ENCODE measurements at regions not wholly inside any gene's neighbourhood (a gene's known extent, or its start where the extent isn't known, plus 50 kb on each side); places are given as distances from the start of the nearest gene placed in this dataset.
"Not testable (repeated sequence)": the region's sequence is repeated elsewhere in the genome, so short reads cannot be mapped to it uniquely, and the experiment has no call there.

DNA sequence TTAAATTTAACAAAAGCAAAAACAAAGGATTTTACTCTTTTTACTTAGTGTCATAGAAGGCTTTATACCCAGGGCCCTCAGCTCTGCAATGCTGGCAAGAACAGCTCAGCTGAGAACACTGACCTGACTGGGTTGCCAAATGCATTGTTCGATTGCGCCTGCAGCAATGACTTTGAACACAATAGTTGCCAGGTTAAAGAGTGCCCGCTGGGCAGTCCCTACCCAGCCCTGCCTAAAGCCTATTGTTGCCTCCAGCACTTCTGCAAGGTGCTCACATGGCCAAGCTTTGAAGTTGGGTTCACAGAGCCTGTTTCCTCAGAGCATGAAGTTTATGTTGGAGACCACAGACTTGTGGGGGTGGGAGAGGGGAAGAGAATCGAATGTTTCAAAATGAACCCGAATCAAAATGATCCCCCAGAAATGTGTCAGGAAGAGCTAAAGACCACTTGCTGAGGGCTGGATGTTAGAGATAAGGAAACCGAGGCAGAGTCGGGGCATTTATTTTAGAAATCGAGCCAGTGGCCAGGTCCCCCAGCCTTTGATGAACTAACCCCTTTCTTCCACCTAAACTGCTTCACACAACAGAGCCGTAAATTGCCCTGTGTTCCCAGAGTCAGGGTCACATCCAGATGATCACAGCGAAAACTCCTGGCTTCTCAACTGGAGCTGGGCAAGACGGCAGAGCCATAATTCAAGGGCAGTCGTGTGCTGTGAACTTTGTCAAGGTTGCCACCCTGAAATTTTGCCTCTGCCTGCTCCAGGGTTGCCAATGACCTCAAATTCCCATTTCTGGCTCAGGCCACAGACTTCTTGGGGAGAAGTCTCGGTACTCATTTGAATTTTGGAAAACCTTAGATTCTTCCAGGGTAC, 55.0 kb downstream of the FOXA2 start:
- no peak for DNase-seq (ENCODE audit: low read depth)

DNA sequence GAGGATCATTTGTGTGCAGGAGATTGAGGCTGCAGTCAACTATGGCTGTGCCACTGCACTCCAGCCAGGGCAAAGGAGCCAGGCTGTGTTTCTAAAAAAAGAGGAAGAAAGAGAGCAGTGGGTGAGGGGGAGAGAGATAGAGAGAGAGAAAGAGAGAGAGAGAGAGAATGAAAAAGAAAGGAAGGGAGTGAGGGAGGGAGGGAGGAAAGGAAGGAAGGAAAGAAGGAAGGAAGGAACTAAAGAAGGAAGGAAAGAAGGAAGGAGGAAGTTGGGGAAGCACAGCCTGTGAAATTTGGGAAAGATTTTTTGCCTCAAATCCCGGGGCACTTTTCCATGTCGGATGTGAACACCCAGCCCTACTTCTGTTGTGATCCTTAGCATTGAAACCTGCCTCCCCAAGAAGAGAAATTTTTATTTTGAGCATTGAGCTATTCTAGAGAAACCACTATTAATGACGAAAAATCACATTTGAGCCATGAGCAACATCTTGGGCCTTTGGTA, 57.8 kb downstream of the FOXA2 start:
- DNase-seq (ENCODE audit: low read depth), result no peak

GRCh38 chr20:22525821-22526220, 58.6 kb downstream of the FOXA2 start:
- no peak for DNase-seq (ENCODE audit: low read depth)

DNA sequence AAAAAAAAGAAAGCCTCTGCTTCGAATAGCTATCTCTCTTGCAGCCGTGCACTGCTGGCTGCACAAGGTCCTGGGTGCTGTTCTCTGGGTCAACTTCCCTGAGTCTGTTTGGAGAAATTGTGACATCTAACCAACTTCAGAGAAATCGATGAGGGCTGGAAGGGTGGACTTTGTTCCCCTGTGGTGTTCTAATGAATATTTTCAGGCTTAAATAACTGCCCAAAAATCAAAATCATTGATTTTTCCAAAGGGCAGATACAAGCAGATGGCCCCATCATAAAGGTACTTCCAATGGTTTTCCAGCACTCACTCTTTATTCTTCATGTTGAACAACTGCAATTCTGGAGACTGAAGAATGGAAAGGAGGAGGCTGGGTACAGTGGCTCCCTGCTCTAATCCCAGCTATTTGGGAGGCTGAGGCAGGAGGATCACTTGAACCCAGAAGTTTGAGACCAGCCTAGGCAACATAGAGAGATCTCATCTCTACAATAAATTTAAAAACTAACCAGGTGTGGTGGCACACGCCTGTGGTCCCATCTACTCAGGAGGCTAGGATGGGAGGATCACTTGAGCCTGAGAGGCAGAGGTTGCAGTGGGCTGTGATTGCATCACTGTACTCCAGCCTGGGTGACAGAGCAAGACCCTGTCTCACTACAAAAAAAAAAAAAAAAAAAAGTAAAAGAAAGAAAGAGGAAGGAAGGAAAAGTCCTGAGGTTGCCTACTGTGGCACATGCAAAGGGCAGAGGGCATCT, 59.1 kb downstream of the FOXA2 start:
- DNase-seq (ENCODE audit: low read depth), result no peak

DNA sequence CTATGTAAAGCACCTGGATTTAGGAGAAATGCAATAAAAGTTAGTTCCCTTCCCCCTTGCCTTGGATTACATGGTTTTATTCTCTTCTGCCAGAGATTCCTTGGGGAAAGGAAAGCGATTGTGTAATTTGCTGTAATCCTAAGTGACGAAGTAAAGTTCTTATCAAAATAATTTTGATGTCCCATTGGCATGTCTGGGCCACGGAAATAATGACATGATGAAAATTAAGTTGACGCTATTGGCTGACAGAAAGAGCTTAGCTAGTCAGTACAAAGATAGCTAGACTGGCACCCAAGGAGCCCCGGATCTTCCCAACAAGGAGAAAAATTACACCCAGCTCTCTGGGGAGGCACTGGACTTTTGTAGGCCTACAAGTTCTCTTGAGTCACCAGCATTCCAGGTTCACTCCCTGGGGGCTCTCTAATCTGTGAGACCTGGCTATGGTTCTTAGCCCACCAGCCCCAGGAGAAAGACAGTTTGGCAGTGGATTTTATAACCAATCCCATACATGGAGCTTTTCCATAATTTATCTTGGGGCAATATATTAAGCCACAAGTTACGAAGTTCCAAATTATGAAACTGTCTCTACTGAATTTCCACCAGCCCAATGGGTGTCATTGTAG, 59.9 kb downstream of the FOXA2 start:
- no peak for DNase-seq (ENCODE audit: low read depth)

DNA sequence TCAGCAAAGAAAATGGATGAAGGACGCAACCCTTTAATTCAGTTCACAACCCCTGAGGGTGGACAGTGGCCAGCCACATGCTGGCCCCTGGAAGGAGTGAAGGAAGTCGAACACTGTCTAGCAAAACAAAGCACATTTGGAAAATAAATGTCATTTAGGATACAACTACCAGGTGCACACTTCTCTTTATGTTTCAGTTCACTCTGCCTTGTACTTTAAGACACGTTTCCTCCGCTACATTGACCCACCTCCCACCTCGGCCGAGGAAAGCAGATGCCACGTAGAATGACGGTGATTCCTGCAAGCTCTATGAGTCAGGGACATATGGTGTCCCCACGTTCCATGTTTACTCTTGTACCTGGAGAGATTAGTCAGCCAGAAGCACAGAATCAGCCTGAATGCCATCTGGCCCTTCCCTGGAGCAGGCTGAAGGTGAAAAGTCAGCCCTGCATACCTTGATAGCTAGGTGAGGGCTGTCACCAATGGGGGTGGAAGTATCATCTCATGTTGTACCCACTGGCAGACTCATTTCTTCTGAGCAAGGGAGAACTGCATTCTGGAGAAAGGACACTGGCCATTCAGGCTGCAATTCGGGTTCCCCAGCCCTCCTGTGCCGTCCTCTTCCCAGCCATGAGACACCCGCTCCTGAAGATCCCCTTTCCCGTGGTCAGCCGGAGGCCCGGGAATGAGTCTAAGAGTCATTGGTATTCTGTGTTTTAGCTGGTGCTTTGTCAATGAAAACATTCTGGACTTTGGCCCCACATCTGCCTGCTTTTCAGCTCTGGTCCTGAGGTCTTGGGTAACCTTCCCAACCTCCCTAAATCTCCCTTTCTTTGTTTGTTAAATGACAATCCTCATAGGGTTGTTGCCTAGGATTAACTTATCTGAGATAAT, 60.6 kb downstream of the FOXA2 start:
- no peak for DNase-seq (ENCODE audit: low read depth)

GRCh38 chr20:22523128-22523498, 61.3 kb downstream of the FOXA2 start:
- no peak for DNase-seq (ENCODE audit: low read depth)

DNA sequence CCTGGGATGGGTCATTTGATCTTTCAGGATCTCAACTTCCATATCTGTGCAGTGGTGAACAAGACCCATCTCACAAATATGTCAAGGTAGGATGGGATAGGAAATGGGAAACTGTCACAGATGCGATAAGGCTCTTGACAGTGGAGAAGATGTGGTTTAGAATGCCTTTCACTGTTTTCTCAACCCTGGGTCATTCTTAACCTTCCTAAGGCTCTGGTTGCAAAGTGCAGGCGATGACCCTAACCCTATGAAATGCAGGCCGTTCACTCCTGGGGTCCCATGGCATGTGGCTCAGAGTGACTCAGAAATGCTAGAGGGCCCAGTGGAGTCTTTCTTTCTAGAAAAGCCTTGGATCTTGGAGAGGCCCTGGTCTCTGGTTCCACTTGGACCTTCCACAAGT, 61.7 kb downstream of the FOXA2 start:
- no peak for DNase-seq (ENCODE audit: low read depth)

- DNase-seq (ENCODE audit: low read depth), result not testable (repeated sequence)
Observed at GRCh38 chr20:22521940-22522339, 62.4 kb downstream of the FOXA2 start.

- no peak for DNase-seq (ENCODE audit: low read depth)
Observed at GRCh38 chr20:22520381-22520780, 64.0 kb downstream of the FOXA2 start.

- no peak for DNase-seq (ENCODE audit: low read depth)
Observed at GRCh38 chr20:22515264-22515663, 69.1 kb downstream of the FOXA2 start.

- no peak for DNase-seq (ENCODE audit: low read depth)
Observed at GRCh38 chr20:22513574-22513973, 70.8 kb downstream of the FOXA2 start.

DNA sequence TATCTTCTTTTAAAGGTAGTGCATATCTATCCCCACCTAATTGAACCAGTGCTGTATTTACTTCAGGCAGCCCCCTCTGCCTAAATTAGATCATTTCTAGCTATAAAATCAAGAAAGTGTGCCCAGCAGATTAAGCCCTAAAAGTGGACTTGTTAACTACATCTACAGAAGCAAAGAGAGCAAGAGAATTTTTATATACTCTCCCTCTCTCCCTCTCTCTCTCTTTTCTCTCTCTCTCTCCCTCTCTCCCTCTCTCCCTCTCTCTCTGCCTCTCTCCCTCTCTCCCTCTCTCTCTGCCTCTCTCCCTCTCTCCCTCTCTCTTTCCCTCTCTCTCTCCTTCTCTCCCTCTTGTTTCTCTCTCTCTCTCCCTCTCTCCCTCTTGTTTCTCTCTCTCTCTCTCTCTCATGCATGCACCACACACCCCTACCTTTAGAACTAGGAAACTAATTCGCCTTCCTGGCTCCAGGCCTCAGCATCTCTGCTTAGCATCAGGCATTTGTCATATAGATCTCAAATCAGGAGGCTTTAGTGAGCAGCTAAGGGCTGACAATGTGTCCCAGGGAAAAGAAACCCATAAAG, 71.4 kb downstream of the FOXA2 start:
- no peak for DNase-seq (ENCODE audit: low read depth)

- DNase-seq (ENCODE audit: low read depth), result no peak
Observed at GRCh38 chr20:22511943-22512910, 72.1 kb downstream of the FOXA2 start.

GRCh38 chr20:22509843-22510147, 74.6 kb downstream of the FOXA2 start:
- no peak for DNase-seq (ENCODE audit: low read depth)

- no peak for DNase-seq (ENCODE audit: low read depth)
Observed at GRCh38 chr20:22509090-22509842, 75.1 kb downstream of the FOXA2 start.

DNA sequence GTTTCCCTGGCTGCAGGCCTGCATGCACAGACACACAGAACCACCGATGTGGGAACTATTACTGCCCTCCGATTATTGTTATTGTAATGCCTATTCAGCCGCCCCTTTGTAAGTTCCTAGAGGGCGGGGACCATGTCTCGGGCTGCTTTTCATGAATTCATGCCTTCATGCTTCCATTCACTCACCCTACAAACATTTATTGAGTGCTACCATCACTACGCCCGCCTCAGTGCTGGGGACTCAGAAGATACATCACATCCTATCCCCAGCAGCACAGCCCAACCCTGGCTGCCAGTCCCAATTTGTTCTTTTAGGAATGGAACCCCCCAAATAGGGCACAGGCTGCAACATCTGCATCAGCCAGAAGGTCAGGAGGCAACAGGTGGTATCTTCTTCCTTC, 75.9 kb downstream of the FOXA2 start:
- no peak for DNase-seq (ENCODE audit: low read depth)

DNA sequence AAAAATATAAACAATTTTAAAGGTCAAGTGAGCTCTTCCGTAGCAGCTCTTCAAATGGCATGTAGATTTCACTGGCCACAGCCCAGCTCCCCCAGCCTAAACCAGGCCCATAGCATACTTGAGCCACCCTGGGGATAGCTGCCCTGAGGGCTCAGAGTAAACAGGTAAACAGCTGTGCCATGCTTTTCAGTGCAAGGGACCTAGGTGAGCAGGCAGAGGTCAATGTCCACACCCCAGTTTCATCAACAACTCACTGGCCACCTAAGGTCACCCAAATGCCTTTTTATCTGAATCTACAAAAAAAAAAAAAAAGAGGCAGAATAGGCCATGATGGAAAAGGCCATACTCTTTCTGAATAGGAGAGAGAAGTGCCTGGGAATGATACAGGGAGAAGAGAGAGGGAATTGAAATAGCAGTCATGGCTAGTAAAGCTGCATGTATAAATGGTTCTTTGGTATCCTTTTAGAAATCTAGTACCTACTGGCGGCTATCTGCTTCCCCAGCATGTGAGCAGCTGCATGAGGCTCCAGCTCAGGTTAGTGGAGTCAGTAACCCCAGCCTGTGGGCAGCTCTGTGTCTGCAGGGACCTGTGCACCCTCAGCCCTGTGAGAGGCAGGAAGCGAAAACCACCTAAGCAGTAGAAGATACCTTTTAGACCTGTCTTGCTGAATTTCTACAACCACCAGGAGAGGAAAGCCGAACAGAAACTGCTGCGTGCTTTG, 77.0 kb downstream of the FOXA2 start:
- DNase-seq (ENCODE audit: low read depth), result no peak

DNA sequence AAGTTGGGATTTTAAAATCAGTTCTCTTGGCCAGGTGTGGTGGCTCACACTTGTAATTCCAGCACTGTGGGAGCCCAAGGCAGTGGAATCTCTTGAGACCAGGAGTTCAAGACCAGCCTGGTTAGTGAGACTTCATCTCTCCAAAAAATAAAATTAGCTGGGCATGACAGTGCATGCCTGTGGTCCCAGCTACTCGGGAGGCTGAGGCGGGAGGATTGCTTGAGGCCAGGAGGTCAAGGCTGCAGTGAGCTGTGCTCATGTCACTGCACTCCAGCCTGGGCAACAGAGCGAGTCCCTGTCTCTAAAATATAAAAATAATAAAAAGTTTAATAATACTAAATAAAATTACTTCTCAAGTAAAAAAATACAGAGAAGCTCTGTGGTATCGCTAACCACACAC, 77.5 kb downstream of the FOXA2 start:
- no peak for DNase-seq (ENCODE audit: low read depth)

All from stimulated activated CD8-positive, alpha-beta memory T cell treated with anti-CD3 and anti-CD28 coated beads, Interleukin-15, amount 100 ng/mL, for 24 hours (primary cell).